ENCODE measurements at regions not wholly inside any gene's neighbourhood (a gene's known extent, or its start where the extent isn't known, plus 50 kb on each side); places are given as distances from the start of the nearest gene placed in this dataset.

DNA sequence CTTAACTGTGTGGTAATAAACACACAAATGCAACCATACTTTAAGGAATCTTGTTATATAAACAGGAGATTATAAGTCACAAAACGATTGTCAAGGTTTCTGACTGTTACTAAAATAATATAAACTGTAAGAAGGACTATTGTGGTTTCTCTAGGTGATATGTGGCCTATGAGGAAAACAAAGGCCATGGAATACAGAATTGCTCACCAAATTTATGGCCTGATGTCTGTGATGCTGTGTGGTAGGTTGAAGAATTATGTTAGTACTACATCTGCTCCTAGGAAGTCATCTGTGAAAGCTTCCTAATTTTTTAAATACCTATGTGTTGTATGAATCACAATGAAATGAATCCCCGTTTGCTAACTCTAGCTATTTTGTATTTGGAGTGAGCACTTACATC is 875.4 kb upstream of the MAP3K7 start:
- FAIRE-seq (no peak), DNase-seq (ENCODE audit: low read depth in 1 of 2, low spot score in 1 of 2) (no peak), ATAC-seq (no peak)
- H3K4me3 ChIP-seq = no peak overlapping the region
- H3K4me1 ChIP-seq = no peaks in the 10 kb centered on the region
- WGBS (ENCODE audit: missing lambda C conversion rate) = 17% methylated on average over 2 of the region's 2 CpGs
- POLR2A ChIA-PET = no interaction called here
- TF ChIP-seq KDM5A (IDR thresholded peaks at IDR 0.05) (no peak), KDM1A (IDR thresholded peaks at IDR 0.05; ENCODE audit: low read depth) (no peak), HOXB5 (CRISPR knock-in tag; IDR thresholded peaks at IDR 0.05) (no peak), EHMT2 (IDR thresholded peaks at IDR 0.05; ENCODE audit: low read depth) (no peak), CBX2 (IDR thresholded peaks at IDR 0.05; ENCODE audit: borderline replicate concordance, low read depth) (no peak), CEBPB (IDR thresholded peaks at IDR 0.05) (no peak), CHD4 (IDR thresholded peaks at IDR 0.05; ENCODE audit: borderline replicate concordance) (no peak), MYC (IDR thresholded peaks at IDR 0.05; ENCODE audit: borderline replicate concordance, low read length) (no peak), MAFK (IDR thresholded peaks at IDR 0.05; ENCODE audit: partially characterized antibody) (no peak), HOXB13 (CRISPR knock-in tag; IDR thresholded peaks at IDR 0.05; ENCODE audit: low read depth) (no peak), ZC3H11A (IDR thresholded peaks at IDR 0.05) (no peak), ZNF302 (CRISPR knock-in tag; IDR thresholded peaks at IDR 0.05) (no peak), ZSCAN20 (CRISPR knock-in tag; IDR thresholded peaks at IDR 0.05) (no peak), GATA3 (IDR thresholded peaks at IDR 0.05; ENCODE audit: borderline replicate concordance) (no peak), PHF8 (IDR thresholded peaks at IDR 0.05; ENCODE audit: borderline replicate concordance, low read depth) (no peak)
- TF ChIP-seq, protein P1, sequence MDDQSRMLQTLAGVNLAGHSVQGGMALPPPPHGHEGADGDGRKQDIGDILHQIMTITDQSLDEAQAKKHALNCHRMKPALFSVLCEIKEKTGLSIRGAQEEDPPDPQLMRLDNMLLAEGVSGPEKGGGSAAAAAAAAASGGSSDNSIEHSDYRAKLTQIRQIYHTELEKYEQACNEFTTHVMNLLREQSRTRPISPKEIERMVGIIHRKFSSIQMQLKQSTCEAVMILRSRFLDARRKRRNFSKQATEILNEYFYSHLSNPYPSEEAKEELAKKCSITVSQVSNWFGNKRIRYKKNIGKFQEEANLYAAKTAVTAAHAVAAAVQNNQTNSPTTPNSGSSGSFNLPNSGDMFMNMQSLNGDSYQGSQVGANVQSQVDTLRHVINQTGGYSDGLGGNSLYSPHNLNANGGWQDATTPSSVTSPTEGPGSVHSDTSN (IDR thresholded peaks at IDR 0.05) = no peak
- TF ChIP-seq, protein P2, sequence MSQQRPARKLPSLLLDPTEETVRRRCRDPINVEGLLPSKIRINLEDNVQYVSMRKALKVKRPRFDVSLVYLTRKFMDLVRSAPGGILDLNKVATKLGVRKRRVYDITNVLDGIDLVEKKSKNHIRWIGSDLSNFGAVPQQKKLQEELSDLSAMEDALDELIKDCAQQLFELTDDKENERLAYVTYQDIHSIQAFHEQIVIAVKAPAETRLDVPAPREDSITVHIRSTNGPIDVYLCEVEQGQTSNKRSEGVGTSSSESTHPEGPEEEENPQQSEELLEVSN (IDR thresholded peaks at IDR 0.05; ENCODE audit: borderline replicate concordance, low read depth) = no peak
- TF ChIP-seq, protein P3, sequence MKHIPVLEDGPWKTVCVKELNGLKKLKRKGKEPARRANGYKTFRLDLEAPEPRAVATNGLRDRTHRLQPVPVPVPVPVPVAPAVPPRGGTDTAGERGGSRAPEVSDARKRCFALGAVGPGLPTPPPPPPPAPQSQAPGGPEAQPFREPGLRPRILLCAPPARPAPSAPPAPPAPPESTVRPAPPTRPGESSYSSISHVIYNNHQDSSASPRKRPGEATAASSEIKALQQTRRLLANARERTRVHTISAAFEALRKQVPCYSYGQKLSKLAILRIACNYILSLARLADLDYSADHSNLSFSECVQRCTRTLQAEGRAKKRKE (CRISPR knock-in tag; IDR thresholded peaks at IDR 0.05; ENCODE audit: low read depth) = no peak
- no peak overlapping the region for H3K27ac ChIP-seq
- CTCF ChIA-PET = no interaction called here
- H3K9me3 ChIP-seq = no peaks in the 10 kb centered on the region
- no peak overlapping the region for H3K4me2 ChIP-seq

DNA sequence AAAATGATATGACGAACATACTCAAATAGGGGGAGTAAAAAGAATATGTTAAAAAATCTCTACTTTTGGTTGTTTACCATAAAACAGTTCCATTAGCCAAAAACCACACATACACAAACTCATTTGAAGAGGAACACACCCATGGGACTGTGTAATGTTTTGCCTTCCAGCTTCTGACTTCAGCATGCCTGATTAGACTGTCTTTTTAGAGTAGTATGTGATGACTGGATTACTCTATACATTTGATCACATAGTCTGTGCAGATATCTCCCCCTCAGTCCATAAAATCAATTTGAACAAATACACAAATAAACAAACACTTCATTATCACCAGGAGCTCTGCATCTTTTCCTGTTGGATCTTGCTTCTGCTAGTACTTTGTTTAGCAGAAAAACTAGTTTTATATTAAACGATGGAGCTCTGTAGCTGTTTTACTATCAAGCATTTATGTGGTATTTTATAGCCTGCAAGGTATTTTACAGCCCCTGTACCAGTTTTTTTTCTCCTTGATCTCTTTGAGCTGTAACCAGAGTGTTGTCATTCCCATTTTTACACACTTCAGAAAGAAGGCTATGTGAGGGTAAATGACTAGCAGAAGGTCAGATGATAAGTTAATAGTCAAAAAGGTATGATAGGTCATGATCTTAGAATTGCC is 866.5 kb upstream of the MAP3K7 start:
- no peak for FAIRE-seq

DNA sequence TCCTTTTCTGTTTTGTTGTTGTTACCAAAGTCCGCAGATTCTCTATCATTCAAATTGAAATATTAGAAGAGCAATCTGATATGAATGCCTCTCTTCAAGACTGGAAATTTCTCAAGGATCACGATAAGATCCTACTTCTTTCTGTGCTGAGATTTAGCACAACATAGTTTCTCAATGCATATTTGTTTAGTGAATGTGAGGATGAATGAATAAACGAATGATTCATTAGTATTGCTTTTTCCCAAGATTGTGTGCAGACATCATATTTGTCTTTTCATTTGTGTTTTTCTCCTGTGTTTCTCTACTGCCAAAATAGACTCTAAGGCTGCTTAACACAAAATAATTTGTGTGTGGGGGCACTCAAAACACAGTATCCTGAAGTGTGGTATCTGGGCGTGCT is 862.7 kb upstream of the MAP3K7 start:
- TF ChIP-seq FOXS1 (CRISPR knock-in tag; IDR thresholded peaks at IDR 0.05) = no peak
- TF ChIP-seq JUN (IDR thresholded peaks at IDR 0.05) = no peak
- TF ChIP-seq, protein P4, sequence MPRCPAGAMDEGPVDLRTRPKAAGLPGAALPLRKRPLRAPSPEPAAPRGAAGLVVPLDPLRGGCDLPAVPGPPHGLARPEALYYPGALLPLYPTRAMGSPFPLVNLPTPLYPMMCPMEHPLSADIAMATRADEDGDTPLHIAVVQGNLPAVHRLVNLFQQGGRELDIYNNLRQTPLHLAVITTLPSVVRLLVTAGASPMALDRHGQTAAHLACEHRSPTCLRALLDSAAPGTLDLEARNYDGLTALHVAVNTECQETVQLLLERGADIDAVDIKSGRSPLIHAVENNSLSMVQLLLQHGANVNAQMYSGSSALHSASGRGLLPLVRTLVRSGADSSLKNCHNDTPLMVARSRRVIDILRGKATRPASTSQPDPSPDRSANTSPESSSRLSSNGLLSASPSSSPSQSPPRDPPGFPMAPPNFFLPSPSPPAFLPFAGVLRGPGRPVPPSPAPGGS (IDR thresholded peaks at IDR 0.05) = no peak
- TF ChIP-seq MAZ (IDR thresholded peaks at IDR 0.05; ENCODE audit: borderline replicate concordance, low read depth, low read length) = no peak
- no peak for TF ChIP-seq SMC3 (IDR thresholded peaks at IDR 0.05)
- TF ChIP-seq, protein P5, sequence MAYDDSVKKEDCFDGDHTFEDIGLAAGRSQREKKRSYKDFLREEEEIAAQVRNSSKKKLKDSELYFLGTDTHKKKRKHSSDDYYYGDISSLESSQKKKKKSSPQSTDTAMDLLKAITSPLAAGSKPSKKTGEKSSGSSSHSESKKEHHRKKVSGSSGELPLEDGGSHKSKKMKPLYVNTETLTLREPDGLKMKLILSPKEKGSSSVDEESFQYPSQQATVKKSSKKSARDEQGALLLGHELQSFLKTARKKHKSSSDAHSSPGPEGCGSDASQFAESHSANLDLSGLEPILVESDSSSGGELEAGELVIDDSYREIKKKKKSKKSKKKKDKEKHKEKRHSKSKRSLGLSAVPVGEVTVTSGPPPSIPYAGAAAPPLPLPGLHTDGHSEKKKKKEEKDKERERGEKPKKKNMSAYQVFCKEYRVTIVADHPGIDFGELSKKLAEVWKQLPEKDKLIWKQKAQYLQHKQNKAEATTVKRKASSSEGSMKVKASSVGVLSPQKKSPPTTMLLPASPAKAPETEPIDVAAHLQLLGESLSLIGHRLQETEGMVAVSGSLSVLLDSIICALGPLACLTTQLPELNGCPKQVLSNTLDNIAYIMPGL (CRISPR knock-in tag; IDR thresholded peaks at IDR 0.05; ENCODE audit: borderline replicate concordance) = no peak
- no peak for TF ChIP-seq ESRRA (IDR thresholded peaks at IDR 0.05; ENCODE audit: borderline replicate concordance, low read length)
- TF ChIP-seq FOSB (CRISPR knock-in tag; IDR thresholded peaks at IDR 0.05) = no peak
- no peak for TF ChIP-seq NFE2L2 (conservative IDR thresholded peaks at IDR 0.05; ENCODE audit: low read length)
- TF ChIP-seq, protein P6, sequence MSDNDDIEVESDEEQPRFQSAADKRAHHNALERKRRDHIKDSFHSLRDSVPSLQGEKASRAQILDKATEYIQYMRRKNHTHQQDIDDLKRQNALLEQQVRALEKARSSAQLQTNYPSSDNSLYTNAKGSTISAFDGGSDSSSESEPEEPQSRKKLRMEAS (IDR thresholded peaks at IDR 0.05) = no peak
- TF ChIP-seq RNF2 (IDR thresholded peaks at IDR 0.05; ENCODE audit: borderline replicate concordance, low read depth) = no peak
- TF ChIP-seq EHMT2 (IDR thresholded peaks at IDR 0.05; ENCODE audit: low read depth) = no peak
- no peak for TF ChIP-seq FOSL2 (IDR thresholded peaks at IDR 0.05)
- no peak for TF ChIP-seq FOSL2 (CRISPR knock-in tag; IDR thresholded peaks at IDR 0.05)
- no peak for FAIRE-seq
- Histone ChIP-seq H3K27ac (no peak overlapping the region), H3K4me1 (no peaks in the 10 kb centered on the region), H3K4me2 (no peak overlapping the region), H3K9me3 (no peaks in the 10 kb centered on the region), H3K4me3 (no peak overlapping the region)
- no peak for ATAC-seq
- WGBS (ENCODE audit: missing lambda C conversion rate) = 24% methylated on average over 4 of the region's 4 CpGs
- CTCF ChIA-PET = no interaction called here
- no peak for DNase-seq (ENCODE audit: low read depth in 1 of 2, low spot score in 1 of 2)
- POLR2A ChIA-PET = no interaction called here

More for the DNA sequence above, 866.5 kb upstream of the MAP3K7 start:
- WGBS (ENCODE audit: missing lambda C conversion rate) = 15% methylated on average over 2 of the region's 2 CpGs
- Histone ChIP-seq H3K4me1 (no peaks in the 10 kb centered on the region), H3K27ac (no peak overlapping the region), H3K9me3 (no peaks in the 10 kb centered on the region), H3K4me3 (no peak overlapping the region), H3K4me2 (no peak overlapping the region)
- CTCF ChIA-PET = no interaction called here
- TF ChIP-seq NPAS2 (CRISPR knock-in tag; IDR thresholded peaks at IDR 0.05; ENCODE audit: borderline replicate concordance) (no peak), ESRRA (IDR thresholded peaks at IDR 0.05; ENCODE audit: borderline replicate concordance, low read length) (no peak)
- ATAC-seq (no peak), DNase-seq (ENCODE audit: low read depth in 1 of 2, low spot score in 1 of 2) (no peak)
- POLR2A ChIA-PET = no interaction called here
